DND-41 (cell line): ENCODE measurements at regions not wholly inside any gene's neighbourhood (a gene's known extent, or its start where the extent isn't known, plus 50 kb on each side); places are given as distances from the start of the nearest gene placed in this dataset.

Experiments
- CTCF ChIP-seq: IDR thresholded peaks from 2 replicates; pipeline ENCODE4 v1.5.1; 2012; ENCODE audit warnings: borderline replicate concordance, low read length, moderate library complexity, mild to moderate bottlenecking; ENCODE audit not compliant: poor library complexity, severe bottlenecking; ENCODE audit errors: extremely low read depth
- EZH2 ChIP-seq: IDR thresholded peaks from 3 replicates; pipeline ENCODE4 v1.6.1; 2012; ENCODE audit warnings: borderline replicate concordance, low read depth, mild to moderate bottlenecking, moderate library complexity, low read length, inconsistent platforms; ENCODE audit not compliant: severe bottlenecking

DNA sequence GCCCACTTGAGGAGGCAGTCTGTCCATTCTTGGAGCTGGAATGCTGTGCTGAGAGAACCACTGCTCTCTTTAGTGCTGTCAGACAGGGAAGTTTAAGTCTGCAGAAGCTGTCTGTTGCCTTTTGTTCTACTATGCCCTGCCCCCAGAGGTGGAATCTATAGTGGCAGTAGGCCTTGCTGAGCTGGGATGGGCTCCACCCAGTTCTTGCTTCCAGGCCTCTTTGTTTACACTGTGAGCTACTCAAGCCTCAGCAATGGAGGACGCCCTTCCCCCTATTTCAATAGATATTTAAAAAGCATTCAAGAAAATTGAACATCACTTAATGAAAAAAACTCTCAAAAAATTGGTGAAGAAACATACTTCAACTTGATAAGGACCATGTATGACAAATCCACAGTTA, 313.5 kb downstream of the PHKB start:
- TF ChIP-seq CTCF (no peak), EZH2 (no peak)
